ENCODE measurements at regions not wholly inside any gene's neighbourhood (a gene's known extent, or its start where the extent isn't known, plus 50 kb on each side); places are given as distances from the start of the nearest gene placed in this dataset.

DNA sequence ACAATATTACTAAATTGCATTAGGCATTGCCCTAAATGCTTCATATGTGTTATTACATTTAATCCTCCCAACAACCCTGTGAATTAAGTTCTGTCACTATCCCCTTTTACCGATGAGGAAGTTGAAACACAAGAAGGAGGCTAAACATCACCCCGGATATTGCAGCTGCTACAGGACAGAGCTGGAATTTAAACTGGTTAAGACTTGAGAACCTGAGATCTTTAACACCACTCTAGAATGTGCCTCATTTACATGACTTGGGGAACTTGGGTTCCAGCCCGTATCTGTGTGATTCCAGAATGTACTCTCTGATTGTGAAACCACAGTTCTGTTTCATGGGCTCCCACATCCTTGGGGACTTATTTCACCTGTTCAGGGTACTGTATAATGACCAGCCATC is 165.1 kb upstream of the PPARGC1A start:
- no peak for TF ChIP-seq POLR2A (IDR thresholded peaks at IDR 0.05)
- TF ChIP-seq, protein P1, sequence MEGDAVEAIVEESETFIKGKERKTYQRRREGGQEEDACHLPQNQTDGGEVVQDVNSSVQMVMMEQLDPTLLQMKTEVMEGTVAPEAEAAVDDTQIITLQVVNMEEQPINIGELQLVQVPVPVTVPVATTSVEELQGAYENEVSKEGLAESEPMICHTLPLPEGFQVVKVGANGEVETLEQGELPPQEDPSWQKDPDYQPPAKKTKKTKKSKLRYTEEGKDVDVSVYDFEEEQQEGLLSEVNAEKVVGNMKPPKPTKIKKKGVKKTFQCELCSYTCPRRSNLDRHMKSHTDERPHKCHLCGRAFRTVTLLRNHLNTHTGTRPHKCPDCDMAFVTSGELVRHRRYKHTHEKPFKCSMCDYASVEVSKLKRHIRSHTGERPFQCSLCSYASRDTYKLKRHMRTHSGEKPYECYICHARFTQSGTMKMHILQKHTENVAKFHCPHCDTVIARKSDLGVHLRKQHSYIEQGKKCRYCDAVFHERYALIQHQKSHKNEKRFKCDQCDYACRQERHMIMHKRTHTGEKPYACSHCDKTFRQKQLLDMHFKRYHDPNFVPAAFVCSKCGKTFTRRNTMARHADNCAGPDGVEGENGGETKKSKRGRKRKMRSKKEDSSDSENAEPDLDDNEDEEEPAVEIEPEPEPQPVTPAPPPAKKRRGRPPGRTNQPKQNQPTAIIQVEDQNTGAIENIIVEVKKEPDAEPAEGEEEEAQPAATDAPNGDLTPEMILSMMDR (IDR thresholded peaks at IDR 0.05), result no peak

Measured in ovary (tissue), 3 donors.